ENCODE measurements at regions not wholly inside any gene's neighbourhood (a gene's known extent, or its start where the extent isn't known, plus 50 kb on each side); places are given as distances from the start of the nearest gene placed in this dataset.
"Not testable (repeated sequence)": the region's sequence is repeated elsewhere in the genome, so short reads cannot be mapped to it uniquely, and the experiment has no call there.

DNA sequence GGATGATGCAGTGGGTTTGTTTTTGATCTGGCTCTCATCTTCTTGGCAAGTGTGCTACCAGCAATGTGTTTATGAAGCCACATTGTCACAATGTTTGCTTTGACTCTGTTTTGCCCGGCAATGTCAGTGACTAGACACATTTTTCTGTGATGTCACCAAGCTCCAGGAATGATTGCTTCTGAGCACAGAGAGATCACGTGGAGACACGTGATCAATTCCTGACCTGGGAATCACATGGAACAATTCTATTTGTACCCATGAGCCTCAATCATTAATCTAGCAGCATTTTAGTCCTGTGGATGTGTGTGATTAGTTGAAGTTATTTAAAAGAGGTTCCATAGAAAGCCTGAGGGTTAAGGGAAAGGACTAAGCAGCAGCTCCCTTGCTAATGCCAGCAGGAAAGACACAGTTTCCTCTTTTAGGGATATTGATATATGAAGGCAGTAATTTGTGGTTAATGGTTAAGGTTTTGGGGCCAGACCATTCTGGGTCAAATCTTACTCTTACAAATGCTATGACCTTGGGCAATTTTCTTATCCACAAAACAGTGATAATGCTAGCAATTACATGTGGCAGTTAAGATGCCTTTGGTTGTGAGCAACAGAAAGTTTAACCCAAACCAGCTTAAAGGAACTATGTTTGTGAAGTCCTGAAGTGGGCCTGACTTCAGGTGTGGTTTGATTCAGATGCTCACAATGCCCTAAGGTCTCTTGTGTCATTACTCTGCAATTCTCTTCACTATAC lies 59.0 kb downstream of the FASLG start:
- no peak for DNase-seq

DNA sequence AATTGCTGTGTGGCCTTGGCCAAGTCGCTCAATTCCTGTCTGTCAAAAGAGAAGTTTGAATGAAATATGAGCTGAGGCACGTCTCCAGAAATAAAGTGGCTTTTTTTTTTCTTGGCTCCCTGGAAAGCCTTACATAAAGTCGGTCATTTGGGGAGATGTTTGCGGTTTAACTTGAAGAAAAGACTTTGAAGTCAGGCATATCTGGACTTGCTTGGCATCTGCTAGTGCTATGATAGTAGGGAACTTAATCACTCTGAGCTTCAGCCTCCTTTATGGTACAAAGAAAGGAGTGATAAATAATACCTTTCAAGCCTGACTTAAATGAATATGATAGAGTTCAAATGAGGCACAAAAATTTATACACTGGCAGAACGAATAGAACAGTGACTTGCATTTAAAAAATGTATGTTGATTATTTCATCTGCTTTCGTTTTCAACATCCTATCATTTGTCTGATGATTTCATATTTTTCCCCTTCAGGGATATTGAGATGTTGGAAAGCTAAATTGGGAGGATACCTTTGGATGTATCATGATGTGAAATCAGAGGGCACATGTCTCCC lies 60.2 kb downstream of the FASLG start:
- DNase-seq = no peak

DNA sequence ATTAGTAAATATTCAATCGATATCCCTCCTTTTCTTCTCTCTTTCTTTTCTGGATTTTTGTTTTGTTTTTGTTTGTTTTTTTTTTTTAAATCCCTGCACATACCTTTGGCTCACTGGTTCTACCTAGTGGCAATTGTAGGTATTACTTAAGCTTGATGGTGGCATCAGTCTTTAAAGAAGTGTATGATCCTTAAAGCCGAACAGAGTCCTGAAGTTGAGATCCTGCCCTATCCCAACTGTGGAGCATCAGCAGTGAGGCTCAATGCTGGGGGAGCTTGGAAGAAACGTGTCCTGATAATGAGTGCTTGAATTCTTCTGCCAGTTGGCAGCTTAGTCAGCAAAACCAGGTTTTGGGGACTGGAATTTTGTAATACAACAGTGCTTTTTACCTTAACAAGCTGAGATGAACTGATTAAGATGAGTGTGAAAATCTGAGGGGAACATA lies 60.8 kb downstream of the FASLG start:
- DNase-seq = no peak

- no peak for DNase-seq
These were observed 61.4 kb downstream of the FASLG start for GRCh38 chr1:172720339-172720738.

DNA sequence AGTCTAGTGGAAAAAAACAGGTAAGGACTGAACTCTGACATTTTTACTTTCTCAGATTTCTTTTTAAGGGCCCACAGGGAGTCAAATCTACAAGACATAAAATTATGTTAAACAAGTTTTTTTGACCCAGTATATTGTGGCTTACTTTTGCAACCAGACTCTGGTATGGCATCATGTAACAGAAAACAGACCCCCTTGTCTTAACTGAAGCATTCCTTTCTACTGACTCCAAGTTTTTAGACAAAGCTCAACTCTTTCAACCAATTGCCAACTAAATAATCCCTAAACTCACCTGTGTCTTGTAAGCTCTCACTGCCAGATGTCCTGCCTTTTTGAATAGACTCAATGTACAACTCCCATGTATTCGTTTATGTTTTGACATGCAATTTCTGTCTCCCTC lies 64.3 kb downstream of the FASLG start:
- no peak for DNase-seq

DNA sequence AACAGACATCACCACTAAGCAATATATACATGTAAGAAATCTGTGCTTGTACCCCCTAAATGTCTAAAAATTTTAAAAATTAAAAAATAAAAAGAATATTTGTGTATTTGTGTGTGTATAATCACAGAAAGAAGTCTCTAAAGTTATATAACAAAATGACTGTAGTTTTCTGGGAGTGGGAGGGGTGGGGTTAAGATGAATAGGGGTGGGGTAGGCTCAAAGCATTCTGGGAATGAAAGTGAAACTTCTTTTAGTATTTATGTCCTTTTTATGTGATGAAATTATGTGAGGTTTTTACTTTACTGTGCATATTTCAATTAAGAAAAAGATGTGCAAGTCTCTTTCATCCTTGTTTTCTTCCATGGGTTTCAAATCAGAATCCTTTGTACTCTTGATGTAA lies 65.3 kb downstream of the FASLG start:
- no peak for DNase-seq

GRCh38 chr1:172724765-172725613 lies 66.1 kb downstream of the FASLG start:
- DNase-seq = no peak

DNA sequence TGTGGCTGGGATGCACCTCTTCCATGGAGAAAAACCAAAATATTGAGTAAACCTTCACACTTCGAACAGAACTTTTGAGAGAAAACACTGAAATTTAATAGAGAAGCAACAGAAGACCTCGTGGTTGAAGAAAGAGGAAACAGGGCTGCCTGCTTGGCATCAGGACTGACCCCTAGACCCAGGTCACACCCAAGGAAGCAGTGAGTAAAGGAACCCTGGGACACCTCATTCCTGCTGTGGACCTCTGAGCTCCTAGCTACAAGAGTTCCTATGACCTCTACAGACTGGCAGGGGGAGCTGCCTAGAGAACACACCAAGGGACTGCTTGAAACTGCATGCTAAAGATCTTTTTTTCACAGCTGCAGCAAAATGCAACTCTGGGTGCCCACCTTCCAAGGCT lies 67.8 kb downstream of the FASLG start:
- DNase-seq = no peak

GRCh38 chr1:172727275-172727857 lies 68.5 kb downstream of the FASLG start:
- DNase-seq = no peak

DNA sequence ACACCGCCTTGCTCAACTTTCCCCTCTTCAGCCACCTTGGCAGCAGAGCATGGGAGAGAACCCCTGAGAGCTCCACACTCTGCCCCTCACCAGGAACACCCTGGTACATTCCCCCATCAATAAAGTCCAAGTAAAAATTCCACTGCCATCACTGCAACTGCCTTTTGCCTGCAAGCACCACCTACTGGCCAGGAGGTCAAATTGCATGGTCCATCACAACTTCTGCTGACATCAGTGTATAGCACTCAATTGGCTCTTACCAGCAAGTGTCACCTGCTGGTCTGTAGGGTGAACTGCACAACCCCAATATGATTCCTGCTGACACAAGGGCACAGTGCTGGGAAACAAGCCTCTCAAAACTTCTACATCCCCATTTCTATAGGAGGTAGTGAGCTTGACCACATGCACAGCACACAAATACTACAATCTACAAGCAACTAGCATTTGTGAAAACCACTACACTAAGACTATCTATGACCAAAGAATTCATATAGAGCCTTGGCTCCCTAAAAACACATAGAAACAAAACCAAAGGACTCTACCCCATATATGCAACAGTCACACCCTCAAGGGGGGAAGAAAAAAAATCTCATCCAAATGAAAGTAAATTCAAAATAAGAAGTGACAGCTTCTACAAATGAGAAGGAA lies 69.2 kb downstream of the FASLG start:
- no peak for DNase-seq

GRCh38 chr1:172728705-172729104 lies 69.8 kb downstream of the FASLG start:
- not testable (repeated sequence) for DNase-seq

GRCh38 chr1:172732427-172732826 lies 73.5 kb downstream of the FASLG start:
- no peak for DNase-seq

GRCh38 chr1:172733815-172734214 lies 74.9 kb downstream of the FASLG start:
- no peak for DNase-seq

DNA sequence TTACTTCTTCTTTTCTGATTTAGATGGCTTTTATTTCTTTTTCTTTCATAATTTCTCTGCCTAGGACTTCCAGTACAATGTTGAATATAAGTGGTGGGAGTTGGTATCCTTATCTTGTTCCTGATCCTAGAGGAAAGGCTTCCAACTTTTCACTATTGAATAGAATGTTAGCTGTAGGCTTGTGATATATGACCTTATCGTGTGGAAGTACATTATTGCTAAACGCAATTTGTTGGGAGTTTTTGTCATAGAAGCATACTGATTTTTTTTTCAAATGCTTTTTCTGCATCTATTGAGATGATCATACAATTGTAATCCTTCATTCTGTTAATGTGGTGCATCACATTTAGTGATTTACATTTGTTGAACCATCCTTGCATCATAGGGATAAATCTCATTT lies 79.5 kb downstream of the FASLG start:
- no peak for DNase-seq

- peak; percentile 34 for DNase-seq
These were observed 83.9 kb downstream of the FASLG start for GRCh38 chr1:172742599-172743500.

DNA sequence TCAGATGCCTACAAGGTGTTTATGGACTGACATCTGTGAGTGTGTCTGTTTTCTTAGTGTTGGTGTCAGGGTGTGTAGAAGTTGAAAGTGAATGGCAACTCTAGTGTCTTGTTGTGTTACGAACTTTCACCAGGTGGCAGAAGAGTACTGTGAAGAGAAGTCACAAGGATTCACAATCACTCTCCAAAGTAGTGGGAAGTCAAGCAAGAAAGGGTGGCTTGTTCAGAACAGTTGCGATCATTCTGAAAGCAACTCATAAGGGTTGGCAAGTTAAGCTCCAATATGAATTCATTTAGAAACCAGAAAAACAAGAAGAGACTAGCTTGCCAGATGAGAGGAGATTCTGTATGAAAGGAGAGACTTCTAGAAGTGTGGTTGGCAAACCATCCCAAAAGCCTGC lies 86.1 kb downstream of the FASLG start:
- no peak for DNase-seq

GRCh38 chr1:172746091-172746949 lies 87.4 kb downstream of the FASLG start:
- no peak for DNase-seq

- DNase-seq = no peak
These were observed 89.3 kb downstream of the FASLG start for GRCh38 chr1:172748201-172748600.

- no peak for DNase-seq
These were observed 92.8 kb downstream of the FASLG start for GRCh38 chr1:172751683-172752082.

GRCh38 chr1:172753964-172754363 lies 95.1 kb downstream of the FASLG start:
- no peak for DNase-seq

DNA sequence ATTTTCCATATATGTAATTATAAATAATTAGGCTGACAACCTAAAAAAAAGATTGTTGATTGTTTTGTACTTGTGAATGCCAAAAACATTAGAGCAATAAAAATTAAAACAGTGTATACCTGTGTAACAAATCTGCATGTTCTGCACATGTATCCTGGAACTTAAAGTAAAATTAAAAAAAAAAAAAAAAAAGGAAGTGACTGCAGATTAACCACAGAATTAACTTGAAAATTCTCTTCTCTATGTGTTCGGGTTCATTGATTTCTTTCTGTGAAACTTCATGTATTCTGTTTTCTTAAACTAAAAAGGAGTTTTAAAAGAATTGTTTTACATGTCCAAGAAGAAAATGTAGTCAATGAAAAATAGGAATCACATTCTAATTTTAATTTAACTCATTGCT lies 95.7 kb downstream of the FASLG start:
- DNase-seq = no peak
